GM18868 (cell line): ENCODE measurements at regions not wholly inside any gene's neighbourhood (a gene's known extent, or its start where the extent isn't known, plus 50 kb on each side); places are given as distances from the start of the nearest gene placed in this dataset.

Experiments used
- ATAC-seq: cut with Tn5 transposase; IDR thresholded peaks from one replicate; pipeline ENCODE4 v1.9.1; 2021; ENCODE audit warnings: mild to moderate bottlenecking, moderate library complexity; ENCODE audit not compliant: unreplicated experiment

DNA sequence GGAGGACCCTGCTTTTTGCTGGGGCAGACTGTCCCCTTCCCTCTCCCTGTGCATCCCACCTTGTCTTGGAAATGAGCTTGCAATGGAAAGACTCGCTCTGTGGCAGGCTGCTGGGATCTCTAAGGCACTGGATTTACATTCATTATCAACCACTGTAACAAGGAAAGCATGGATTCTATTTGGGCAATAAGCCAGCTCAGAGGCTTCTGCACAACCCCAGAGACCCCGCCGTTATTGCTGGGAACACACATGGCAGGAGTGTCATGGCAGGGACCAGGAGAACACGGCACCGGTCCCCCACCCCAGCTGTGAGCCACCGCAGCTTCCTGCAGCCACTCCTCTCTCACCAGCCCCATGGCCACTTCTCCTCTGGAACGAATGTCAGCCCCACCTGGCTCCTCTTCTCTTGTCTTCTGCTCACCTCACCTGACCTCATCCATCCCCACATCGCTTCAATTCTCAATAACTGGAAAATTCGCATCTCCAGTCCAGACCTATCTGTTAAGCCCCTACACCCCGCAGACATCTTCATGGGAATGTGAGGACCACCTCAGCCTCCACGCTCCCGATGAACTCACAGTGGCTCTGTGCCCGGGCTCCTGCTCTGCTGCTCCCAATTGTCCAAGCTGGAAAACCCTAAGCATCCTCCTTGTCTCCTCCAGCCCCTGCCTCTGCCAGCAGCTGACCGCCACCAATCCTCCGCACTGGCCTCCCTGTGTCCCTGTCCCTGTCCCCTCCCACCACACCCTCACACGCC, 181.5 kb downstream of the USP12 start:
- ATAC-seq = no peak

- ATAC-seq = no peak
Observed at GRCh38 chr13:26989261-26989956, 182.2 kb downstream of the USP12 start.

DNA sequence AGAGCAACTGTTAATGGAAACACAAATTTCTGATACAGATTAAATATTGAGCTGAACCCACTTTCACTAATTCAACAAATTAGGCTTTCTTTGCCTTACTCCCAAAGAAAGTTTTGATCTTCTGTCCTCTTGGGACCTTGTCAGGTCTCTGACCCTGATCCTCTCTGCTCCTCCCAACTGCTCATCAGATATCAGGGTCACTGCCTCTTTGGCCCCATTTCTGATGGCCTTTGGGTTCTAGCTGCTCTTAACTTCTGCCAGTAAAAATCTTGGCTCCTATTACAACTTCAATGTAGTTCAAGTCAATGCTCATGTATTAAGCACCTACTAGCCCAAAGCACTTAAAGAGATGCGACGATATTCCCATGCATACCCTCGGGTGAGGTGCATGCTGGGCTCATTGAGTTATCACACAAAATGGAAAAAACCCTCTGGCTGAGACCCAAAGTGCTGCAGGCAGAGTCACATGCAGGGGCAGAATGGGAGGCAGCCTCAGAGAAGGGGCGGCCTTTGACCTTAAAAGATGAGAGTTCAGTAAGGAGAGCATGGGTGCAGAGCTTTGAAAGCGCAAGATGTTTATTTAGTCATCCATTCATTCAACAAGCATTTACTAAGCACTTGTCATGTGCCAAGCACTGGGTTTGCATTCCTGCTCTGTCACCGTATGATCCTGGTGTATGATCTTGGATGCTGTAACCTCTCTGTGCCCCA, 183.4 kb downstream of the USP12 start:
- ATAC-seq = no peak

DNA sequence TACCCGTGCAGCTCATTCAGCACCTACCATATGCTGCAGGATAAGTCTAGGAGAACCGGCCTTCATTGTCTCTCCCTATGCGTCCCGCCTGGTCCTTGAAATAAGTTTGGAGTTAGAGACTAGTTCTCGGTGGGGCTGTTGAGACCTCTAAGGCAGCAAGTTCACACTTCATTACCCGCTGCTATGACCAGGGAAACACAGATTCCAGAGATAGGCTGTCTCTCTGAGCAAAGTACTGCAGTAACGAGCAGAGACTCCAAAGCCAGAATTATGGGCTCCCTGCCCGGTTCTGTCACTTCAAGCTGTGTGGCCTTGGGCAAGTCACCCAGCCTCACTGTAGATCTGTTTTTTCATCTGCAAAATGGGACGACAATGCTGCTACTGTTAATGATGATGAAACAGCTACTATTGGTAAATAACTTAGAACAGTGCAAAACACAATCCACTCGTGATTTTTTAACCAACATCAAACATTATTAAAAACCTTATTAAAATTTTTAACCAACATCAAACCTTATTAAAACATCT, 184.1 kb downstream of the USP12 start:
- no peak for ATAC-seq

- ATAC-seq = peak; percentile 76
Observed at GRCh38 chr13:26985285-26985878, 186.2 kb downstream of the USP12 start.

GRCh38 chr13:26984337-26984736, 187.3 kb downstream of the USP12 start:
- ATAC-seq = no peak

DNA sequence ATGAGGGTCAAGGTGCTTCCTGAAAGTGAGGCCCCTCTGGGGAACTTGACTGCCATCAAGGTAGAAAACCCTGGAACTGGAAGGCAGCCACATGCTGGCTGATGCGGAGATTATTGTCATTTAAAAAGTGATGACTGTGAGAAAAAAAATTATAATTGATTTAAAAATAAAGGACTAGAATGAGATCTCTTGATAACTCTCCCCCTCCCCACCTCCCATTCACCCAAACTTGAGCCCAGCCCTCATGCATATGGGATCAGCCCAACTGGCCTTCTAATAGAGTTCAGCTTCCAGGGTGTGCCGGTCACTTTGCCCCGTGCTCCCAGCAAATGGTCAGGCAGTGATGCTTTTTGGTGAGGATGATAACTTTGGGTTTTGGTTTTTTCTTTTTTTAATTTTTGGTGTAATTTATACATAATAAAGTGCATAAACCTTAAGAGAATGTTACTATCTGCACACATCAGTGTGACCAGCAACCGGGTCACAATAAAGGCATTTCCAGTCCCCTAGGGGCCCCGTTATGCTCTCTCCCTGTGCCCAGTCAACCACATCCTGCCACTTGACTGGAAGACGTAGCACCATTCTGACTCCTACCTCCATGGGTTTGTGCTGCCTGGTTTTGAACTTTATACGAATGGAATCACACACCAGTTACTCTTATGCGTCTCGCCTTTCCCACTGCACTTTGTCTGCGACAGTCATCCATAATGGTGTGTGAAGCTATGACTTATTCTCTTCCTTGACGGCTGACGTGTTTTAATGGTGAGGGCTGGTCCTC, 187.9 kb downstream of the USP12 start:
- no peak for ATAC-seq

GRCh38 chr13:26980099-26981031, 191.2 kb downstream of the USP12 start:
- ATAC-seq = no peak

GRCh38 chr13:26979334-26979733, 192.3 kb downstream of the USP12 start:
- no peak for ATAC-seq

DNA sequence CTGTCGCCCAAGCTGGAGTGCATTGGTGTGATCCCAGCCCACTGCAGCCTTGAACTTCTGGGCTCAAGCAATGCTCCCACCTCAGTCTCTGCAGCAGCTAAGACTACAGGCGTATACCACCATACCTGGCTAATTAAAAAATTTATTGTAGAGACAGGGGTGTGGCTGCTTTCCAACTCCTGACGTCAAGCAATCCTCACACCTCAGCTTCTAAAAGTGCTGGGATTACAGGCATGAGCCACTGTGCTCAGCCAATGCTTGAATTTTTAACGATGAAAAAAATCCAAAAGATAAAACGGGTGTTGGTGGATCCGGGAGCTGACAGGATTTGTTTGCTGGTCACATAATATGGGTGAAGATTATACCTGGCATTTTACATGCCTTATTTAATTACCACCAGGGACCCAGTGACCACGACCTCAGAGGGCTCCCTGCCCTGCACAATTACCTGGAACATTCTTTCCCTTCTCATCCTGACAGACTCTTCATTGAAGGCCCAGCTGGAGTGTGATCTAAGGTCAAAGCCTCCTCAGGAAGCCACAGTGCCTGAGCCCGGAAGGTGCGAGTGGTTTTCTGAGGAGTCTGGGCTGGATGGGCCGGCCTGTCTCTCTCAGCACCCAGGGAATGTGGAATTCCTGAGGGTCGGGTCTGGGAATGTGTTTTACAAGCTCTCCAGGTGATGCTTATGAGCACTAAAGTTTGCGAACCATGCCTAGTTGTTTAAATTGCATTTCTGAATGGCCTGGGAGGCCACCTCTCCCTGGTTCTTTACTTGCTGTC, 193.3 kb downstream of the USP12 start:
- no peak for ATAC-seq

DNA sequence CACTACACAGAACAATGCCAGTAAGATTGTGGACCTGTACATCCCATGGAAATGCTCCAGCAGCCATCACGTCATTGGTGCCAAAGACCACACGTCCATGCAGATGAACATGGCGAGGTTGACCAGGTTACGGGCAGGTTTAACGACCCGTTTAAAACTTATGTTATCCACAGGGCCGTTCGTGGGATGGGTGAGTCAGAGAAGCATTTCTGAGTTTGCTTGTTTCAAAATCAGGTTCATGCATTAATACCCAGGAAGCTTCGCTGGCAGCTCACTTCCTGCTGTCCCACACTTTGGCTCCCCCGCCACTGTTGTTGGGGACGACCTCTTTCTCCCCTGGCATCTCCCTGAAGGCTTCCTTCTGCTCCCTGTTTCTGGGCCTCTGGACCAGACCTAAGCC, 194.1 kb downstream of the USP12 start:
- no peak for ATAC-seq

- no peak for ATAC-seq
Observed at GRCh38 chr13:26976313-26976712, 195.3 kb downstream of the USP12 start.

DNA sequence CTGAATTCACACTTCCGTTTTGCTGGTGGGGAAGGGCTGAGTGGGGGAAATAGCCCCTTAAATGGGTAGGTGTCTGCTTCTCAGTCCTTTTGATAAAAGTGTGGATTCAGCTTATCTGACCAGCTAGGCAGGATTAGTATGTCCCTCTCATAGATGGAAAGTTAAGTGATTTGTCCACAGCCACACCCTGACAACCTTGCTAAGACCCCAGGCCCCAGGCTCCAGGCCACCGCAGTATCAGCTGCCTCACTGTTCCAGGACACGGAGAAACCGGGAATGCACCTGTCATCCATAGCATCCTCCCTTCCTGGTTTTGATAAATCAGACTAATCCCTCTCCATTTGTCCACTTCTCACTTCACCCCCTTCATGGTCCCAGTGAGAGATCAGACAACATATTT, 197.7 kb downstream of the USP12 start:
- ATAC-seq = no peak

DNA sequence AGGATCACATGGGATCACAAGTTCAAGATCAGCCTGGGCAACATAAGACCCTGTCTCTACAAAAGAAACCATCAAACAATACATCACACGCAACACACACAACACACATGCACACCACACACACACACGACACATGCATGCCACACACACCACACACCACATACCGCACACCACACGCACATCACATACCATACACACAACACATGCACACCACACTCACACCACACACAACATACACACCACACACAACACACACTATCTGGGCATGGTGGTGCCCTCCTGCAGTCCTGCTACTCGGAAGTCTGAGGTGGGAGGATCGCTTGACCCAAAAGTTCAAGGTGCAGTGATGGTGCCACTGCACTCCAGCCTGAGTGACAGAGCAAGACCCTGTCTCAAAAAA, 198.3 kb downstream of the USP12 start:
- ATAC-seq = no peak

DNA sequence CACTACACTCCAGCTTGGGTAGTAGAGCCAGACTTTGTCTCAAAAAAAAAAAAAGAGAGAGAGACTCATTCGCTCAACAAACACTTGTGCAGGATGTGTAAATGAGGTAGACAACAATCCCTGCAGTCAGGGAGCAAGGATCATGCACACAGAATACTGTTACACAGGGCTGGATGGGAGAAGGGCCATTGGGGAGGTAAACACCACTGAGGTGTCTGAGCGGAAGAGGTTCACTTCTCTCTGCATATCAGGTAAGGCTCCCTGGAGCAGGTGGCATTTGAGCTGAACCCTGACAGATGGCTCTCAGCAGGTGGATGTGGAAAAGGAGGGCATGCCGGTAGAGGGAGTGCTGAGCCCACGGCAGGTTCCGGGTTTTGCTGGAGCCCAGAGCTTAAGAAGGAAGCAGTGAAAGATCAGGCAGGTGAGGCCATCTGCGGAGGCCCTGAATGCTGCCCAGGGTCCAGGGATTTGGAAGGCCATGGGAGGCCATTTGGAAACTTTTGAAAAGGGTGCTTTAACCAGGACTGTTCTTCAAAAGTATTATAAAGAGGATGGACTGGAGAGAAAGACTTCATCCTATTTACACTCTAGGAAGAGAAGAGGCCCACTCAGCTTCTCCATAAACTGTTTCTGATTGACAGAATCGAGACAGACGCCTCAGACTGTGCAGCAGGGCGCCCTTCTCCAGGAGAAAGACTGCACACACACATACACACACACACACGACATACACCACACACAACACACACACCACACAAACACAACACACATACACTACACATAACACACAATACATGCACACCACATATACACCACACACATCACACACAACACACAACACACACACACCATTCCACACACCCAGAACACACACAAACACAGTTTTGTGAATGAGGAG, 199.4 kb downstream of the USP12 start:
- ATAC-seq = peak; percentile 46

GRCh38 chr13:26968431-26969341, 202.9 kb downstream of the USP12 start:
- ATAC-seq = no peak
